Glomerular endothelial cell (primary cell): ENCODE measurements at regions not wholly inside any gene's neighbourhood (a gene's known extent, or its start where the extent isn't known, plus 50 kb on each side); places are given as distances from the start of the nearest gene placed in this dataset.
"Not testable (repeated sequence)": the region's sequence is repeated elsewhere in the genome, so short reads cannot be mapped to it uniquely, and the experiment has no call there.

ENCODE experiments used
- DNase-seq: peaks from one replicate; pipeline ENCODE4 v3.0.0-alpha.2; 2011; ENCODE audit warnings: low read depth, low spot score; ENCODE audit errors: extremely low read depth

GRCh38 chr13:83825676-83826075 is 56.6 kb downstream of the SLITRK1 start:
- DNase-seq: no peak

- DNase-seq: no peak
These were observed 57.7 kb downstream of the SLITRK1 start for GRCh38 chr13:83824560-83824959.

GRCh38 chr13:83824120-83824519 is 58.2 kb downstream of the SLITRK1 start:
- no peak for DNase-seq

- DNase-seq: no peak
These were observed 62.7 kb downstream of the SLITRK1 start for GRCh38 chr13:83819611-83820010.

- no peak for DNase-seq
These were observed 63.1 kb downstream of the SLITRK1 start for GRCh38 chr13:83819156-83819555.

GRCh38 chr13:83816081-83816480 is 66.2 kb downstream of the SLITRK1 start:
- no peak for DNase-seq

- no peak for DNase-seq
These were observed 66.7 kb downstream of the SLITRK1 start for GRCh38 chr13:83815598-83815997.

- no peak for DNase-seq
These were observed 72.1 kb downstream of the SLITRK1 start for GRCh38 chr13:83810136-83810535.

GRCh38 chr13:83804356-83804962 is 77.8 kb downstream of the SLITRK1 start:
- no peak for DNase-seq

- DNase-seq: no peak
These were observed 83.5 kb downstream of the SLITRK1 start for GRCh38 chr13:83798731-83799130.

GRCh38 chr13:83796364-83796763 is 85.9 kb downstream of the SLITRK1 start:
- DNase-seq: no peak

GRCh38 chr13:83794583-83794982 is 87.7 kb downstream of the SLITRK1 start:
- no peak for DNase-seq

GRCh38 chr13:83780227-83780626 is 102.0 kb downstream of the SLITRK1 start:
- no peak for DNase-seq

GRCh38 chr13:83773961-83774360 is 108.3 kb downstream of the SLITRK1 start:
- DNase-seq: no peak

GRCh38 chr13:83765796-83766195 is 116.5 kb downstream of the SLITRK1 start:
- DNase-seq: no peak

GRCh38 chr13:83761631-83762030 is 120.6 kb downstream of the SLITRK1 start:
- DNase-seq: no peak

- not testable (repeated sequence) for DNase-seq
These were observed 127.1 kb downstream of the SLITRK1 start for GRCh38 chr13:83755210-83755609.

GRCh38 chr13:83753912-83754624 is 128.2 kb downstream of the SLITRK1 start:
- DNase-seq: no peak

- DNase-seq: no peak
These were observed 130.1 kb downstream of the SLITRK1 start for GRCh38 chr13:83752141-83752540.

- DNase-seq: no peak
These were observed 141.7 kb downstream of the SLITRK1 start for GRCh38 chr13:83740622-83741021.

- no peak for DNase-seq
These were observed 143.9 kb downstream of the SLITRK1 start for GRCh38 chr13:83738407-83738806.

GRCh38 chr13:83733293-83733692 is 149.0 kb downstream of the SLITRK1 start:
- DNase-seq: no peak

- DNase-seq: no peak
These were observed 149.5 kb downstream of the SLITRK1 start for GRCh38 chr13:83732755-83733154.
